HG03354 (cell line): ENCODE measurements at regions not wholly inside any gene's neighbourhood (a gene's known extent, or its start where the extent isn't known, plus 50 kb on each side); places are given as distances from the start of the nearest gene placed in this dataset.

Experiments used
- ATAC-seq: cut with Tn5 transposase; IDR thresholded peaks from one replicate; pipeline ENCODE4 v1.9.1; 2021; ENCODE audit warnings: mild to moderate bottlenecking; ENCODE audit not compliant: unreplicated experiment, poor library complexity, severe bottlenecking

- no peak for ATAC-seq
These were observed 1423.3 kb downstream of the SI start for GRCh38 chr3:163655021-163655420.

GRCh38 chr3:163644172-163644571 lies 1434.1 kb downstream of the SI start:
- no peak for ATAC-seq

GRCh38 chr3:163632722-163633121 lies 1445.6 kb downstream of the SI start:
- ATAC-seq, result no peak

GRCh38 chr3:163626753-163627152 lies 1451.5 kb downstream of the SI start:
- no peak for ATAC-seq

- ATAC-seq, result no peak
These were observed 1455.9 kb downstream of the SI start for GRCh38 chr3:163622384-163622783.

GRCh38 chr3:163614886-163615285 lies 1463.4 kb downstream of the SI start:
- no peak for ATAC-seq

- ATAC-seq, result no peak
These were observed 1472.4 kb downstream of the SI start for GRCh38 chr3:163605915-163606314.

- no peak for ATAC-seq
These were observed 1476.9 kb downstream of the SI start for GRCh38 chr3:163601426-163601825.

- no peak for ATAC-seq
These were observed 1491.0 kb downstream of the SI start for GRCh38 chr3:163587342-163587741.

GRCh38 chr3:163582967-163583366 lies 1495.3 kb downstream of the SI start:
- no peak for ATAC-seq

- ATAC-seq, result no peak
These were observed 1501.0 kb downstream of the SI start for GRCh38 chr3:163577271-163577670.

GRCh38 chr3:163576314-163576713 lies 1502.0 kb downstream of the SI start:
- ATAC-seq, result no peak

- ATAC-seq, result no peak
These were observed 1505.0 kb downstream of the SI start for GRCh38 chr3:163573324-163573723.

GRCh38 chr3:163572856-163573255 lies 1505.4 kb downstream of the SI start:
- ATAC-seq, result no peak

GRCh38 chr3:163563485-163563884 lies 1514.8 kb downstream of the SI start:
- ATAC-seq, result no peak

GRCh38 chr3:163562625-163563024 lies 1515.7 kb downstream of the SI start:
- ATAC-seq, result no peak

GRCh38 chr3:163561151-163561550 lies 1517.1 kb downstream of the SI start:
- no peak for ATAC-seq

GRCh38 chr3:163560459-163560858 lies 1517.8 kb downstream of the SI start:
- no peak for ATAC-seq

- ATAC-seq, result no peak
These were observed 1521.3 kb downstream of the SI start for GRCh38 chr3:163556813-163557523.

GRCh38 chr3:163555918-163556317 lies 1522.4 kb downstream of the SI start:
- ATAC-seq, result no peak

GRCh38 chr3:163552659-163552966 lies 1525.7 kb downstream of the SI start:
- ATAC-seq, result no peak
